Stomach (tissue), 4 donors: ENCODE measurements at regions not wholly inside any gene's neighbourhood (a gene's known extent, or its start where the extent isn't known, plus 50 kb on each side); places are given as distances from the start of the nearest gene placed in this dataset.

ENCODE experiments used
- CTCF ChIP-seq, 7 experiments: fragments of 450-650 bp in 4 of 7; fragments of 200-600 bp in 3 of 7; sonication (generic) in 3 of 7; IDR thresholded peaks; one replicate each; pipeline ENCODE4 v1.5.1; 2016 to 2019; ENCODE audit warnings: antibody characterized with exemption in 7 of 7, control low read depth in 2 of 7, mild to moderate bottlenecking in 1 of 7
- EP300 ChIP-seq: sonication (generic); formaldehyde crosslinking; IDR thresholded peaks from one replicate; pipeline ENCODE4 v1.6.1; 2017; ENCODE audit warnings: antibody characterized with exemption
- POLR2A ChIP-seq, 4 donors: fragments of 450-650 bp; IDR thresholded peaks; one replicate each; pipeline ENCODE4 v1.6.1; 2016; ENCODE audit warnings: antibody characterized with exemption in 4 of 4, control low read depth in 2 of 4, mild to moderate bottlenecking in 1 of 4, moderate library complexity in 1 of 4
- POLR2AphosphoS5 ChIP-seq, 3 donors: sonication (generic); formaldehyde crosslinking; IDR thresholded peaks; one replicate each; pipeline ENCODE4 v1.6.1; 2016; ENCODE audit warnings: antibody characterized with exemption in 3 of 3

DNA sequence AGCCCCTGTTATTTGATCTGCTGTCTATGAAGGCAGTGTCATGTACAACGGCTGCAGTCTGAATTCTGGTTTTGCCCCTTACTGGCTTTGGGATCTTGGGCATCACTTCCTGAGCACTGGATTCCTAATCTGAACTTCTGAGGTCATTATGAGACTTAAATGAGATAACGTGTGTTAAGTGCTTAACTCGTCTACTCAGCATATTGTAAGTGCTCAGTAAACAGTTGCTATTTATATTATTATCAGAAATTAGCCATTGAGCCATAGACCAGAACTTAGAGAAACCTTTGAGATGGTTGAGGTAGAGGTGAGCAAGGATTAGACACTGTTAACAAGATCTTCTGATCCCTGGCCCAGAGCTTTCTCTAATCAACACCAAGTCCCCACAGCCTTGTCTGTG is 284.1 kb upstream of the ONECUT1 start:
- no peak for TF ChIP-seq CTCF (IDR thresholded peaks at IDR 0.05)
- no peak for TF ChIP-seq POLR2A (IDR thresholded peaks at IDR 0.05)
- TF ChIP-seq POLR2AphosphoS5 (IDR thresholded peaks at IDR 0.05): no peak
- TF ChIP-seq EP300: no peak
